NCI-H526 (cell line): ENCODE measurements at regions not wholly inside any gene's neighbourhood (a gene's known extent, or its start where the extent isn't known, plus 50 kb on each side); places are given as distances from the start of the nearest gene placed in this dataset.

Source experiments
- DNase-seq, 2 experiments: peaks; one replicate each; lab custom pipeline; 2025; lab: John Stamatoyannopoulos, UW

- no peak for DNase-seq
These were observed 559.0 kb downstream of the FGF9 start for GRCh38 chr13:22229916-22230315.

- no peak for DNase-seq
These were observed 561.3 kb downstream of the FGF9 start for GRCh38 chr13:22232186-22232585.

GRCh38 chr13:22235285-22235949 lies 564.5 kb downstream of the FGF9 start:
- DNase-seq: peak; percentile 53 to 65

- no peak for DNase-seq
These were observed 565.0 kb downstream of the FGF9 start for GRCh38 chr13:22235950-22236290.

GRCh38 chr13:22238269-22238668 lies 567.4 kb downstream of the FGF9 start:
- no peak for DNase-seq

GRCh38 chr13:22240716-22241115 lies 569.8 kb downstream of the FGF9 start:
- DNase-seq: no peak

- no peak for DNase-seq
These were observed 572.7 kb downstream of the FGF9 start for GRCh38 chr13:22243469-22244163.

- DNase-seq: no peak
These were observed 581.5 kb downstream of the FGF9 start for GRCh38 chr13:22252281-22252830.

- DNase-seq: no peak
These were observed 582.2 kb downstream of the FGF9 start for GRCh38 chr13:22253107-22253506.

- DNase-seq: no peak
These were observed 585.3 kb downstream of the FGF9 start for GRCh38 chr13:22256111-22256639.

- no peak for DNase-seq
These were observed 591.4 kb downstream of the FGF9 start for GRCh38 chr13:22262001-22262885.

- DNase-seq: no peak
These were observed 592.3 kb downstream of the FGF9 start for GRCh38 chr13:22263185-22263584.

GRCh38 chr13:22265563-22265962 lies 594.7 kb downstream of the FGF9 start:
- no peak for DNase-seq

GRCh38 chr13:22270881-22271280 lies 600.0 kb downstream of the FGF9 start:
- DNase-seq: no peak

- DNase-seq: no peak
These were observed 601.0 kb downstream of the FGF9 start for GRCh38 chr13:22271903-22272302.

- DNase-seq: no peak
These were observed 604.5 kb downstream of the FGF9 start for GRCh38 chr13:22275393-22275792.

- DNase-seq: no peak
These were observed 605.7 kb downstream of the FGF9 start for GRCh38 chr13:22276616-22277015.

GRCh38 chr13:22278336-22278929 lies 607.6 kb downstream of the FGF9 start:
- DNase-seq: peak; percentile 43 to 86

GRCh38 chr13:22285867-22286266 lies 615.0 kb downstream of the FGF9 start:
- no peak for DNase-seq

- no peak for DNase-seq
These were observed 615.5 kb downstream of the FGF9 start for GRCh38 chr13:22286338-22286737.

GRCh38 chr13:22287343-22287920 lies 616.6 kb downstream of the FGF9 start:
- no peak for DNase-seq

GRCh38 chr13:22288496-22288895 lies 617.6 kb downstream of the FGF9 start:
- no peak for DNase-seq
